ENCODE measurements at regions not wholly inside any gene's neighbourhood (a gene's known extent, or its start where the extent isn't known, plus 50 kb on each side); places are given as distances from the start of the nearest gene placed in this dataset.

DNA sequence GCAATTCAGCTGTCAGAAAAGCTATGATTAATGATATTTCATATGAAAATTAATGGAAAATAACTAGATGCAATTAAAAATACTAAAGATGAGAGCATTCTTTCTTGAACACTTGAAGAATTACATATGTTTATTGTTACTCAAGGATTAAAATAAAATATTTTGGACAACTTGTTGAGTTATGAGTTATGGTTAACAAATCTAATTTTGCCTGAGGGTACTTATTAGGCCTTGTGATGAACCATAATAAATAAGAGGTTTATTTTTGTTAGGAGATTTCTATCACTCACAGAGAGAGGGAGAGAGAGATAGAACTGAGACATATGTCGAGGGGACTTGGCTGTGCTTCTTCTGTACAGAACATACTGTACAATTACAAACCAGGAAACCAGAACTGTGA, 183.7 kb downstream of the ISL1 start:
- Histone ChIP-seq H3K36me3 (ENCODE audit: low read depth) (no peaks in the 10 kb centered on the region), H3K27ac (ENCODE audit: poor library complexity, severe bottlenecking) (no peak overlapping the region), H3K27me3 (ENCODE audit: insufficient read depth, poor library complexity, severe bottlenecking) (no peaks in the 10 kb centered on the region), H3K9me3 (ENCODE audit: severe bottlenecking) (no peaks in the 10 kb centered on the region), H3K4me3 (ENCODE audit: severe bottlenecking) (no peak overlapping the region), H3K4me1 (ENCODE audit: insufficient read depth, poor library complexity, severe bottlenecking) (peaks cover 19% of the 10 kb centered on the region)
- no peak for DNase-seq (ENCODE audit: low spot score)
- ATAC-seq (ENCODE audit: low read depth), result peak; percentile 38; the same call in 1 of the 3 replicates
- TF ChIP-seq, protein P1, sequence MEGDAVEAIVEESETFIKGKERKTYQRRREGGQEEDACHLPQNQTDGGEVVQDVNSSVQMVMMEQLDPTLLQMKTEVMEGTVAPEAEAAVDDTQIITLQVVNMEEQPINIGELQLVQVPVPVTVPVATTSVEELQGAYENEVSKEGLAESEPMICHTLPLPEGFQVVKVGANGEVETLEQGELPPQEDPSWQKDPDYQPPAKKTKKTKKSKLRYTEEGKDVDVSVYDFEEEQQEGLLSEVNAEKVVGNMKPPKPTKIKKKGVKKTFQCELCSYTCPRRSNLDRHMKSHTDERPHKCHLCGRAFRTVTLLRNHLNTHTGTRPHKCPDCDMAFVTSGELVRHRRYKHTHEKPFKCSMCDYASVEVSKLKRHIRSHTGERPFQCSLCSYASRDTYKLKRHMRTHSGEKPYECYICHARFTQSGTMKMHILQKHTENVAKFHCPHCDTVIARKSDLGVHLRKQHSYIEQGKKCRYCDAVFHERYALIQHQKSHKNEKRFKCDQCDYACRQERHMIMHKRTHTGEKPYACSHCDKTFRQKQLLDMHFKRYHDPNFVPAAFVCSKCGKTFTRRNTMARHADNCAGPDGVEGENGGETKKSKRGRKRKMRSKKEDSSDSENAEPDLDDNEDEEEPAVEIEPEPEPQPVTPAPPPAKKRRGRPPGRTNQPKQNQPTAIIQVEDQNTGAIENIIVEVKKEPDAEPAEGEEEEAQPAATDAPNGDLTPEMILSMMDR (IDR thresholded peaks at IDR 0.05; ENCODE audit: poor library complexity, severe bottlenecking), result no peak

DNA sequence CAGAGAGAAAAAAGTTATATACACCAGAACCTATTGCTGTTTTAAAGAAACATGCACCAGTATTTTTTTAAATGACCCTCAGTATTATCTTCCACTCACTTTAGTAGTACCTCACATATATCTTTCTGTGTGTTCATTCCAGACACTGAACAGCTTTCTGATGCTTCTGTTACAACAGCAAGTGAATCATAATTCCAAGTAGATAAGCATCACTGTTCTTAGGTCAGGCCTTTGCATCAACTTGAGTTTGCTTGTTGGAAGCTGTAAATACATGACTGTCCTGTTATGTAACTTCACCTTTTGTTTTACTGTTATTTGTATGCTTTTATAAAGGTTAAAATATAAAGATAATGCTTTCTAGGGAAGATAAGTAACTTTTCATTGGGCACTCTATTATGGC, 184.4 kb downstream of the ISL1 start:
- Histone ChIP-seq H3K4me1 (ENCODE audit: insufficient read depth, poor library complexity, severe bottlenecking) (peaks cover 19% of the 10 kb centered on the region), H3K9me3 (ENCODE audit: severe bottlenecking) (no peaks in the 10 kb centered on the region), H3K4me3 (ENCODE audit: severe bottlenecking) (no peak overlapping the region), H3K27me3 (ENCODE audit: insufficient read depth, poor library complexity, severe bottlenecking) (no peaks in the 10 kb centered on the region), H3K36me3 (ENCODE audit: low read depth) (no peaks in the 10 kb centered on the region), H3K27ac (ENCODE audit: poor library complexity, severe bottlenecking) (no peak overlapping the region)
- DNase-seq (ENCODE audit: low spot score) (no peak), ATAC-seq (ENCODE audit: low read depth) (peak; percentile 84)
- TF ChIP-seq, protein P1 (IDR thresholded peaks at IDR 0.05; ENCODE audit: poor library complexity, severe bottlenecking), result no peak

DNA sequence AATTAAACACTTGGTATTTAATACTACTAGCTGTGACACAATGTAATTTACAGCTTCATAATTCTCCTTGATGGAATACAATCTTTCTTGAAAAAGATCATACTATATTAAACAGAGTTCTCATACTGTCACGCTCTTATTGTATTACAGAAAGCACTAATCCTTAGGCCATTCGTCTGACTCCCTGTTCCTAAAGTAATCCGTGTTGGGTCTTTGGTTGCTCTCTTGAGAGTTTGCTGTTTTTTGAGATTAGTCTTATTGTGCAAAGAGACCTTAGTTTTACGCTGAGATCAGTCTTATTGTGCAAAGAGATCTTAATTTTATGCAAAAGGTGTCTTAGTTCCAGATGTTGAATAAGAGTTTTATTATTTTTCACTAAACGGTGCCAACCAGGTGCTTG, 190.6 kb downstream of the ISL1 start:
- H3K4me1 ChIP-seq (ENCODE audit: insufficient read depth, poor library complexity, severe bottlenecking), result no peaks in the 10 kb centered on the region
- H3K27me3 ChIP-seq (ENCODE audit: insufficient read depth, poor library complexity, severe bottlenecking), result no peaks in the 10 kb centered on the region
- TF ChIP-seq, protein P1 (IDR thresholded peaks at IDR 0.05; ENCODE audit: poor library complexity, severe bottlenecking), result no peak
- H3K9me3 ChIP-seq (ENCODE audit: severe bottlenecking), result no peaks in the 10 kb centered on the region
- H3K36me3 ChIP-seq (ENCODE audit: low read depth), result no peaks in the 10 kb centered on the region
- no peak overlapping the region for H3K27ac ChIP-seq (ENCODE audit: poor library complexity, severe bottlenecking)
- ATAC-seq (ENCODE audit: low read depth), result no peak
- no peak overlapping the region for H3K4me3 ChIP-seq (ENCODE audit: severe bottlenecking)
- no peak for DNase-seq (ENCODE audit: low spot score)

DNA sequence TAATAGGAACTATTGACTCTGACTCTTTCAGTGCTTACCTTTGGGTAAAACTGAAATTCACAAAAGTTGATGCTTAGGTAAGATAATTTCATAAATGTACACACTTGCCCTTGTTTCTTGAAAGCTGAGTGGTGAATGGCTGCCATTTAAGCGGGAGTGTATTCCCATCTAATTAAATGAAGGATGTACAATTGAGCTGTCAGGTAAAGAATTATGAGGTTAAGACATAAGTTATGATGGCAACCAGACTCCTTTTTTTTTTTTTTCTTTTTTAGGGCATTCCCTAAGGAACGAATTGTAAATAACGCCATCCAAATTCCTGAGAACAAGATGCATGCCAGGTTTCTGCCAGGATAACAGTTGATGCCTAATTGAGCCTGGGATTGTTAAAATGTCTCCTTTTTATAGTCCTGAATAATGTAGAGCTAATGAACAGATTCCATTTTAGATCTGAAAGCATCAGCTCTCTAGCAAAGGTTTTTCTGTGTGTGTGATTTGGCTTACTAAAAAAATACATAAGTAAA, 199.7 kb downstream of the ISL1 start:
- no peaks in the 10 kb centered on the region for H3K9me3 ChIP-seq (ENCODE audit: severe bottlenecking)
- ATAC-seq (ENCODE audit: low read depth), result no peak
- H3K4me3 ChIP-seq (ENCODE audit: severe bottlenecking), result no peak overlapping the region
- TF ChIP-seq, protein P1 (IDR thresholded peaks at IDR 0.05; ENCODE audit: poor library complexity, severe bottlenecking), result no peak
- H3K36me3 ChIP-seq (ENCODE audit: low read depth), result no peaks in the 10 kb centered on the region
- no peaks in the 10 kb centered on the region for H3K4me1 ChIP-seq (ENCODE audit: insufficient read depth, poor library complexity, severe bottlenecking)
- no peak for DNase-seq (ENCODE audit: low spot score)
- H3K27ac ChIP-seq (ENCODE audit: poor library complexity, severe bottlenecking), result no peak overlapping the region
- no peaks in the 10 kb centered on the region for H3K27me3 ChIP-seq (ENCODE audit: insufficient read depth, poor library complexity, severe bottlenecking)

DNA sequence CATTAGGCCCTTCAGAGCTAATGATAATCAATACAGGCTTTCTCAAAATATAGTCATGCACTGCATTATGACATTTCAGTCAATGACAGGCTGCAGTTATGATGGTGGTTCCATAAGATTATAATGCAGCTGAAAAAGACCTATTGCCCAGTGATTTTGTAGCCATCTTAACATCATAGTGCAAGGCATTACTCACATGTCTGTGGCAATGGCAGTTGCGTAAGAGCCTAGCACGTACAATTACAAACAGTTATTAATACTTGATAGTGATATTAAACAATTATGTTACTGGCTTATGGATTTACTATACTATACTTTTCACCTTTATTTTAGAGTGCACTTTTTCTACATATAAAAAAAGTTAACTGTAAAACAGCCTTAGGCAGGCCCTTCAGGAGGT, 214.8 kb downstream of the ISL1 start:
- no peaks in the 10 kb centered on the region for H3K4me1 ChIP-seq (ENCODE audit: insufficient read depth, poor library complexity, severe bottlenecking)
- H3K27ac ChIP-seq (ENCODE audit: poor library complexity, severe bottlenecking), result no peak overlapping the region
- DNase-seq (ENCODE audit: low spot score) (no peak), ATAC-seq (ENCODE audit: low read depth) (no peak)
- TF ChIP-seq, protein P1 (IDR thresholded peaks at IDR 0.05; ENCODE audit: poor library complexity, severe bottlenecking), result no peak
- H3K27me3 ChIP-seq (ENCODE audit: insufficient read depth, poor library complexity, severe bottlenecking), result no peaks in the 10 kb centered on the region
- no peak overlapping the region for H3K4me3 ChIP-seq (ENCODE audit: severe bottlenecking)
- no peaks in the 10 kb centered on the region for H3K36me3 ChIP-seq (ENCODE audit: low read depth)
- no peaks in the 10 kb centered on the region for H3K9me3 ChIP-seq (ENCODE audit: severe bottlenecking)

All from RWPE2 (cell line).